Calu3 (cell line): ENCODE measurements at regions not wholly inside any gene's neighbourhood (a gene's known extent, or its start where the extent isn't known, plus 50 kb on each side); places are given as distances from the start of the nearest gene placed in this dataset.

Experiments used
- BruUV-seq: library from RNA; stranded (reverse); fragments of 400-500 nt; replicated peaks from 2 replicates; lab custom pipeline; 2021; lab: Mats Ljungman, UMichigan
- CTCF ChIA-PET: fragments of 300-600 bp; sonication (Branson Sonifier 250); formaldehyde crosslinking; loops from one replicate; lab custom pipeline; 2022; ENCODE audit warnings: antibody characterized with exemption; lab: Charles Lee
- DNase-seq: peaks from one replicate; pipeline ENCODE4 v3.0.0; 2022
- H3K27ac Mint-ChIP-seq: one replicate; pipeline ENCODE4 v1.8.0; 2022; ENCODE audit warnings: mixed read lengths; ENCODE audit not compliant: unreplicated experiment
- H3K27me3 Mint-ChIP-seq: one replicate; pipeline ENCODE4 v1.8.0; 2022; ENCODE audit warnings: mixed read lengths; ENCODE audit not compliant: unreplicated experiment
- H3K36me3 Mint-ChIP-seq: one replicate; pipeline ENCODE4 v1.8.0; 2022; ENCODE audit warnings: mild to moderate bottlenecking, moderate library complexity, mixed read lengths; ENCODE audit not compliant: insufficient read depth, unreplicated experiment
- H3K4me1 Mint-ChIP-seq: one replicate; pipeline ENCODE4 v1.8.0; 2022; ENCODE audit warnings: mild to moderate bottlenecking, low read depth, mixed read lengths; ENCODE audit not compliant: unreplicated experiment
- H3K4me3 Mint-ChIP-seq: one replicate; pipeline ENCODE4 v1.8.0; 2022; ENCODE audit warnings: mild to moderate bottlenecking, low read depth, moderate library complexity, mixed read lengths; ENCODE audit not compliant: unreplicated experiment
- H3K9me3 Mint-ChIP-seq: one replicate; pipeline ENCODE4 v1.8.0; 2022; ENCODE audit warnings: low read depth, mixed read lengths; ENCODE audit not compliant: unreplicated experiment
- CTCF ChIP-seq: fragments of 200-600 bp; IDR thresholded peaks from one replicate; pipeline ENCODE4 v1.8.0; 2022; ENCODE audit warnings: antibody characterized with exemption; ENCODE audit not compliant: unreplicated experiment
- intact Hi-C: fragments of 100-400 bp; cut with micrococcal nuclease; formaldehyde crosslinking; loops from one replicate; pipeline ENCODE4 v1.10.0; 2022; ENCODE audit not compliant: unreplicated experiment

- no peak for DNase-seq
- peaks cover under 1% of the 10 kb centered on the region for H3K4me1 Mint-ChIP-seq
- no peak for TF ChIP-seq CTCF
- no peaks in the 10 kb centered on the region for H3K27me3 Mint-ChIP-seq
- H3K4me3 Mint-ChIP-seq, result no peak overlapping the region
- no peak overlapping the region for H3K27ac Mint-ChIP-seq
- no peaks in the 10 kb centered on the region for H3K36me3 Mint-ChIP-seq
- intact Hi-C loops, result no loop called here
- no peaks in the 10 kb centered on the region for H3K9me3 Mint-ChIP-seq
- CTCF ChIA-PET, result no interaction called here
- BruUV-seq, result no TSS peak
Measured at GRCh38 chr7:131183072-131183471, 144.6 kb upstream of the MKLN1 start.

GRCh38 chr7:131183611-131184119 is 144.0 kb upstream of the MKLN1 start:
- H3K4me3 Mint-ChIP-seq, result no peak overlapping the region

GRCh38 chr7:131186816-131187215 is 140.9 kb upstream of the MKLN1 start:
- no peak for DNase-seq
- CTCF ChIA-PET, result interaction anchor here (0.7 to 0.8 kb wide), 2 partner anchors 9 to 620 kb away, joined by 3 read pairs; no protein-coding TSS in a partner anchor
- H3K27ac Mint-ChIP-seq, result no peak overlapping the region
- no TSS peak for BruUV-seq
- no peak for TF ChIP-seq CTCF
- no peaks in the 10 kb centered on the region for H3K9me3 Mint-ChIP-seq
- no peak overlapping the region for H3K4me3 Mint-ChIP-seq
- H3K27me3 Mint-ChIP-seq, result no peaks in the 10 kb centered on the region
- H3K36me3 Mint-ChIP-seq, result peaks cover 6% of the 10 kb centered on the region
- intact Hi-C loops, result no loop called here
- H3K4me1 Mint-ChIP-seq, result peaks cover 8% of the 10 kb centered on the region

More at GRCh38 chr7:131183611-131184119, 144.0 kb upstream of the MKLN1 start:
- TF ChIP-seq CTCF, result no peak
- CTCF ChIA-PET, result no interaction called here
- peaks cover 6% of the 10 kb centered on the region for H3K4me1 Mint-ChIP-seq
- intact Hi-C loops, result no loop called here
- H3K9me3 Mint-ChIP-seq, result no peaks in the 10 kb centered on the region
- H3K27me3 Mint-ChIP-seq, result no peaks in the 10 kb centered on the region
- no TSS peak for BruUV-seq
- no peak overlapping the region for H3K27ac Mint-ChIP-seq
- DNase-seq, result no peak
- peaks cover 4% of the 10 kb centered on the region for H3K36me3 Mint-ChIP-seq

GRCh38 chr7:131188367-131189339 is 139.0 kb upstream of the MKLN1 start:
- no peaks in the 10 kb centered on the region for H3K27me3 Mint-ChIP-seq
- H3K27ac Mint-ChIP-seq, result no peak overlapping the region
- CTCF ChIA-PET, result no interaction called here
- DNase-seq, result no peak
- peaks cover 8% of the 10 kb centered on the region for H3K4me1 Mint-ChIP-seq
- TF ChIP-seq CTCF, result no peak
- no peaks in the 10 kb centered on the region for H3K9me3 Mint-ChIP-seq
- intact Hi-C loops, result no loop called here
- no TSS peak for BruUV-seq
- H3K36me3 Mint-ChIP-seq, result peaks cover 6% of the 10 kb centered on the region
- no peak overlapping the region for H3K4me3 Mint-ChIP-seq
